Activated CD8-positive, alpha-beta T cell treated with anti-CD3 and anti-CD28 coated beads for 36 hours (primary cell): ENCODE measurements at regions not wholly inside any gene's neighbourhood (a gene's known extent, or its start where the extent isn't known, plus 50 kb on each side); places are given as distances from the start of the nearest gene placed in this dataset.

Experiments used
- ATAC-seq: fragments of 200-7000 bp; cut with Tn5 transposase; one replicate; pipeline ENCODE4 v1.10.0; 2021; ENCODE audit warnings: mild to moderate bottlenecking, moderate library complexity
- CTCF ChIA-PET: fragments of 350-600 bp; sonication (Branson Sonifier 250); formaldehyde crosslinking; loops from one replicate; lab custom pipeline; 2021; ENCODE audit warnings: antibody characterized with exemption; lab: Charles Lee
- POLR2A ChIA-PET: fragments of 350-600 bp; sonication (Branson Sonifier 250); formaldehyde crosslinking; loops from one replicate; lab custom pipeline; 2021; ENCODE audit warnings: antibody characterized with exemption; lab: Charles Lee
- DNase-seq: peaks from one replicate; pipeline ENCODE4 v3.0.0-alpha.2; 2020
- H3K27ac Mint-ChIP-seq: one replicate; pipeline ENCODE4 v1.8.0; 2021; ENCODE audit warnings: mild to moderate bottlenecking, mixed read lengths
- H3K27me3 Mint-ChIP-seq: one replicate; pipeline ENCODE4 v1.8.0; 2021; ENCODE audit warnings: mixed read lengths
- H3K36me3 Mint-ChIP-seq: one replicate; pipeline ENCODE4 v1.8.0; 2021; ENCODE audit warnings: low read depth, mixed read lengths
- H3K4me1 Mint-ChIP-seq: one replicate; pipeline ENCODE4 v1.8.0; 2021; ENCODE audit warnings: low read depth, mixed read lengths
- H3K4me3 Mint-ChIP-seq: one replicate; pipeline ENCODE4 v1.8.0; 2021; ENCODE audit warnings: mild to moderate bottlenecking, moderate library complexity, mixed read lengths
- H3K9me3 Mint-ChIP-seq: one replicate; pipeline ENCODE4 v1.8.0; 2021; ENCODE audit warnings: mixed read lengths
- intact Hi-C: fragments of 100-400 bp; cut with micrococcal nuclease; formaldehyde crosslinking; loops from one replicate; pipeline ENCODE4 v1.10.0; 2022
- TF ChIP-seq, protein P1 (sequence below): fragments of 200-600 bp; IDR thresholded peaks from one replicate; pipeline ENCODE4 v1.8.0; 2022; ENCODE audit warnings: antibody characterized with exemption, mild to moderate bottlenecking

GRCh38 chr10:78414380-78414779 lies 380.7 kb downstream of the RPS24 start:
- no peak overlapping the region for H3K4me3 Mint-ChIP-seq
- no peaks in the 10 kb centered on the region for H3K27me3 Mint-ChIP-seq
- intact Hi-C loops, result no loop called here
- no peak overlapping the region for H3K27ac Mint-ChIP-seq
- CTCF ChIA-PET, result no interaction called here
- H3K36me3 Mint-ChIP-seq, result no peaks in the 10 kb centered on the region
- ATAC-seq (no peak), DNase-seq (no peak)
- POLR2A ChIA-PET, result no interaction called here
- H3K9me3 Mint-ChIP-seq, result no peaks in the 10 kb centered on the region
- TF ChIP-seq, protein P1, sequence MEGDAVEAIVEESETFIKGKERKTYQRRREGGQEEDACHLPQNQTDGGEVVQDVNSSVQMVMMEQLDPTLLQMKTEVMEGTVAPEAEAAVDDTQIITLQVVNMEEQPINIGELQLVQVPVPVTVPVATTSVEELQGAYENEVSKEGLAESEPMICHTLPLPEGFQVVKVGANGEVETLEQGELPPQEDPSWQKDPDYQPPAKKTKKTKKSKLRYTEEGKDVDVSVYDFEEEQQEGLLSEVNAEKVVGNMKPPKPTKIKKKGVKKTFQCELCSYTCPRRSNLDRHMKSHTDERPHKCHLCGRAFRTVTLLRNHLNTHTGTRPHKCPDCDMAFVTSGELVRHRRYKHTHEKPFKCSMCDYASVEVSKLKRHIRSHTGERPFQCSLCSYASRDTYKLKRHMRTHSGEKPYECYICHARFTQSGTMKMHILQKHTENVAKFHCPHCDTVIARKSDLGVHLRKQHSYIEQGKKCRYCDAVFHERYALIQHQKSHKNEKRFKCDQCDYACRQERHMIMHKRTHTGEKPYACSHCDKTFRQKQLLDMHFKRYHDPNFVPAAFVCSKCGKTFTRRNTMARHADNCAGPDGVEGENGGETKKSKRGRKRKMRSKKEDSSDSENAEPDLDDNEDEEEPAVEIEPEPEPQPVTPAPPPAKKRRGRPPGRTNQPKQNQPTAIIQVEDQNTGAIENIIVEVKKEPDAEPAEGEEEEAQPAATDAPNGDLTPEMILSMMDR, result no peak
- no peaks in the 10 kb centered on the region for H3K4me1 Mint-ChIP-seq

- intact Hi-C loops, result loop anchor here (5.0 kb wide), 1 partner anchor 63 kb away; no protein-coding TSS in a partner anchor
- Mint-ChIP-seq H3K4me1 (no peaks in the 10 kb centered on the region), H3K27ac (no peak overlapping the region), H3K36me3 (no peaks in the 10 kb centered on the region), H3K27me3 (peaks cover 4% of the 10 kb centered on the region), H3K4me3 (no peak overlapping the region), H3K9me3 (no peaks in the 10 kb centered on the region)
- TF ChIP-seq, protein P1, result no peak
- POLR2A ChIA-PET, result no interaction called here
- DNase-seq, result no peak
- CTCF ChIA-PET, result no interaction called here
- ATAC-seq, result no peak
These were observed 381.4 kb downstream of the RPS24 start for GRCh38 chr10:78415111-78415510.

DNA sequence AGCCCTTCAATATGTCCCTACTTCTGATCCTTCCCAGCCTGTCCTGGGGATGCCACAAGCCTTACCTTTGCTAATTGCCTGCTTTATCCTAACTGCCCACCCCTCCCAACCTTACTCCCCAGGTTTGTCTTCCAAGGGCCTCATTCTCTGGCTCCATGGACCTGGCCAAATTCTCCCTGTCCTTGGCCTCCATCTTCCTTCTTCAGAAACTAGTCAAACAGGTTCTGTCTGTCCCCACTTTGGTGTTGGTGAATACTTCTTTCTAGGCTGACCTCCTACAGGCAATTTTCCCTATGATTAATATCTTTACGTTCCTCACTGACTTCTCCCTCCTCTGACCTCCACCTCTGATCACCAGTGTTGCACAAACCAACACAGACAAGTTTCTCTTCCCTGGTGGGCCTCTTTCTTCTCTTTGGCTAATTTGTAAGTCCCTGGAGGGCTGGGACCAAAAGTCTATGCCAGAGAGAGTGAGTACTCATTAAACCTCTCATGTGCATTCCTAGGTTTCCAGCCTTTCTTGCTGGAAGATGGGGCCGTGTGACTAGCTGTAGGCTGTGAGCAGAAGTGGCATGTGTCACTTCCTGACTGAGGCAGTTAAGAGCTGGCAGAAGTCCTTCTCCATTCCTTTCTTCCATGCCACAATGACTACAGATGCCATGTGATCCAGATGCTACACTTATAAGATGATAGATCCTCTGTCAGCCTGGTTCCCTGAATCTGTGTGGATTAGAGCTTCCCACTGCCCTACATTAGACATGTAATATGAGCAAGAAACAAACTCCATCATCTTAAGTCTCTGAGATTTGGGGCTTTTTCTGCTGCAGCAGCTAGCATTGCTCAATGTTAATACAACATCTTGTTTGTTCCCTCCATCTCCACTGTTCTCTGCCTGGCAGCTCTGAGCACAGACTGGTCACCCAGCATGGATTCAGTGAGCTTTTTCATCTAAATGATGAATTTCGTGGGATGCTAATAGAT lies 382.7 kb downstream of the RPS24 start:
- ChIA-PET CTCF (no interaction called here), POLR2A (no interaction called here)
- intact Hi-C loops, result loop anchor here (5.0 kb wide), 1 partner anchor 64 kb away; no protein-coding TSS in a partner anchor
- Mint-ChIP-seq H3K27me3 (peaks cover 4% of the 10 kb centered on the region), H3K9me3 (no peaks in the 10 kb centered on the region), H3K27ac (no peak overlapping the region), H3K4me3 (no peak overlapping the region), H3K36me3 (no peaks in the 10 kb centered on the region), H3K4me1 (no peaks in the 10 kb centered on the region)
- TF ChIP-seq, protein P1, result no peak
- DNase-seq (no peak), ATAC-seq (no peak)

- Mint-ChIP-seq H3K36me3 (no peaks in the 10 kb centered on the region), H3K4me3 (no peak overlapping the region), H3K9me3 (no peaks in the 10 kb centered on the region), H3K27ac (no peak overlapping the region), H3K27me3 (peaks cover 4% of the 10 kb centered on the region), H3K4me1 (no peaks in the 10 kb centered on the region)
- POLR2A ChIA-PET, result no interaction called here
- intact Hi-C loops, result loop anchor here (5.0 kb wide), 1 partner anchor 65 kb away; no protein-coding TSS in a partner anchor
- CTCF ChIA-PET, result no interaction called here
- no peak for ATAC-seq
- TF ChIP-seq, protein P1, result no peak
- DNase-seq, result no peak
These were observed 384.0 kb downstream of the RPS24 start for GRCh38 chr10:78417425-78418370.
